K562 (cell line): ENCODE measurements at regions not wholly inside any gene's neighbourhood (a gene's known extent, or its start where the extent isn't known, plus 50 kb on each side); places are given as distances from the start of the nearest gene placed in this dataset.

ENCODE experiments used
- CCAR2 ChIP-seq: fragments of 200-400 bp; formaldehyde crosslinking; IDR thresholded peaks from 2 replicates; pipeline ENCODE4 v1.6.1; 2017; ENCODE audit warnings: mild to moderate bottlenecking, low read depth, low read length
- EZH2 ChIP-seq: IDR thresholded peaks from 2 replicates; pipeline ENCODE4 v1.6.1; 2012; ENCODE audit warnings: low read depth, mild to moderate bottlenecking, inconsistent platforms, low read length, borderline replicate concordance
- HNRNPL ChIP-seq: fragments of 200-400 bp; formaldehyde crosslinking; IDR thresholded peaks from 2 replicates; pipeline ENCODE4 v1.6.1; 2017; ENCODE audit warnings: low read depth, mild to moderate bottlenecking, low read length
- NFIC ChIP-seq: fragments of 450-650 bp; IDR thresholded peaks from 2 replicates; pipeline ENCODE4 v1.6.1; 2017; ENCODE audit warnings: mild to moderate bottlenecking, inconsistent platforms
- POLR2A ChIP-seq: fragments of 450-650 bp; conservative IDR thresholded peaks from 2 replicates; pipeline ENCODE4 v1.6.1; 2016
- SAP30 ChIP-seq: fragments of 200-600 bp; sonication (generic); IDR thresholded peaks from 2 replicates; pipeline ENCODE4 v1.6.1; 2012; ENCODE audit warnings: borderline replicate concordance, low read depth, mild to moderate bottlenecking, moderate library complexity, low read length, control low read depth, inconsistent platforms; ENCODE audit not compliant: insufficient read depth, poor library complexity, severe bottlenecking
- TF ChIP-seq, protein P1 (sequence below): fragments of 250-450 bp; sonication (Bioruptor Pico); IDR thresholded peaks from 2 replicates; pipeline ENCODE4 v1.5.1; 2021; ENCODE audit warnings: mild to moderate bottlenecking
- TF ChIP-seq, protein P2 (sequence below), 3 experiments: IDR thresholded peaks in 2 of 3; conservative IDR thresholded peaks in 1 of 3; 2 replicates each; pipeline ENCODE4 v1.5.1; 2011 to 2012; ENCODE audit warnings: low read length in 3 of 3, mild to moderate bottlenecking in 3 of 3, control low read depth in 2 of 3, improper control_type of control experiment in 1 of 3, inconsistent platforms in 1 of 3, low read depth in 1 of 3, mixed read lengths in 1 of 3, moderate library complexity in 1 of 3; ENCODE audit not compliant: insufficient read depth in 2 of 3

- TF ChIP-seq CCAR2 (no peak), NFIC (no peak), SAP30 (no peak), POLR2A (no peak), HNRNPL (no peak), EZH2 (no peak)
- TF ChIP-seq, protein P1, sequence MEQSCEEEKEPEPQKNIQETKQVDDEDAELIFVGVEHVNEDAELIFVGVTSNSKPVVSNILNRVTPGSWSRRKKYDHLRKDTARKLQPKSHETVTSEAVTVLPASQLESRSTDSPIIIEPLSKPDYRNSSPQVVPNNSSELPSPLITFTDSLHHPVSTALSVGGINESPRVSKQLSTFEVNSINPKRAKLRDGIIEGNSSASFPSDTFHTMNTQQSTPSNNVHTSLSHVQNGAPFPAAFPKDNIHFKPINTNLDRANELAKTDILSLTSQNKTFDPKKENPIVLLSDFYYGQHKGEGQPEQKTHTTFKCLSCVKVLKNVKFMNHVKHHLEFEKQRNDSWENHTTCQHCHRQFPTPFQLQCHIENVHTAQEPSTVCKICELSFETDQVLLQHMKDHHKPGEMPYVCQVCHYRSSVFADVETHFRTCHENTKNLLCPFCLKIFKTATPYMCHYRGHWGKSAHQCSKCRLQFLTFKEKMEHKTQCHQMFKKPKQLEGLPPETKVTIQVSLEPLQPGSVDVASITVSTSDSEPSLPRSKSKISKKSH (CRISPR knock-in tag): no peak
- TF ChIP-seq, protein P2, sequence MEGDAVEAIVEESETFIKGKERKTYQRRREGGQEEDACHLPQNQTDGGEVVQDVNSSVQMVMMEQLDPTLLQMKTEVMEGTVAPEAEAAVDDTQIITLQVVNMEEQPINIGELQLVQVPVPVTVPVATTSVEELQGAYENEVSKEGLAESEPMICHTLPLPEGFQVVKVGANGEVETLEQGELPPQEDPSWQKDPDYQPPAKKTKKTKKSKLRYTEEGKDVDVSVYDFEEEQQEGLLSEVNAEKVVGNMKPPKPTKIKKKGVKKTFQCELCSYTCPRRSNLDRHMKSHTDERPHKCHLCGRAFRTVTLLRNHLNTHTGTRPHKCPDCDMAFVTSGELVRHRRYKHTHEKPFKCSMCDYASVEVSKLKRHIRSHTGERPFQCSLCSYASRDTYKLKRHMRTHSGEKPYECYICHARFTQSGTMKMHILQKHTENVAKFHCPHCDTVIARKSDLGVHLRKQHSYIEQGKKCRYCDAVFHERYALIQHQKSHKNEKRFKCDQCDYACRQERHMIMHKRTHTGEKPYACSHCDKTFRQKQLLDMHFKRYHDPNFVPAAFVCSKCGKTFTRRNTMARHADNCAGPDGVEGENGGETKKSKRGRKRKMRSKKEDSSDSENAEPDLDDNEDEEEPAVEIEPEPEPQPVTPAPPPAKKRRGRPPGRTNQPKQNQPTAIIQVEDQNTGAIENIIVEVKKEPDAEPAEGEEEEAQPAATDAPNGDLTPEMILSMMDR (IDR thresholded peaks at IDR 0.05 in 2 of 3, conservative IDR thresholded peaks at IDR 0.05 in 1 of 3; ENCODE audit: insufficient read depth in 2 of 3, low read depth in 1 of 3, low read length in 3 of 3): no peak
These were observed 212.2 kb downstream of the FAM181B start for GRCh38 chr11:82521427-82521826.
